Mucosa of descending colon (tissue), 3 donors: ENCODE measurements at regions not wholly inside any gene's neighbourhood (a gene's known extent, or its start where the extent isn't known, plus 50 kb on each side); places are given as distances from the start of the nearest gene placed in this dataset.

Experiments used
- ATAC-seq: fragments of 200-7000 bp; cut with Tn5 transposase; one replicate; pipeline ENCODE4 v1.9.1; 2020; ENCODE audit warnings: mild to moderate bottlenecking, moderate library complexity
- DNase-seq, 3 donors: peaks; one replicate each; pipeline ENCODE4 v3.0.0-alpha.2; 2020
- H3K36me3 ChIP-seq: fragments of 200-600 bp; one replicate; pipeline ENCODE4 v1.8.0; 2021; ENCODE audit warnings: low read depth, mild to moderate bottlenecking
- H3K4me1 ChIP-seq: fragments of 200-600 bp; one replicate; pipeline ENCODE4 v1.8.0; 2021; ENCODE audit warnings: low read depth, mild to moderate bottlenecking
- H3K4me3 ChIP-seq: fragments of 200-600 bp; one replicate; pipeline ENCODE4 v1.8.0; 2021; ENCODE audit warnings: mild to moderate bottlenecking
- H3K9me3 ChIP-seq: fragments of 200-600 bp; one replicate; pipeline ENCODE4 v1.8.0; 2021; ENCODE audit warnings: mild to moderate bottlenecking
- CTCF ChIP-seq: fragments of 200-600 bp; IDR thresholded peaks from one replicate; pipeline ENCODE4 v1.8.0; 2022; ENCODE audit warnings: antibody characterized with exemption, mild to moderate bottlenecking
- intact Hi-C, 2 donors: fragments of 100-400 bp; cut with DNase I in 1 of 2; cut with micrococcal nuclease in 1 of 2; formaldehyde crosslinking; loops; one replicate each; pipeline versions ENCODE4 v1.11.0 to v1.11.1; 2022; cut with DNase I, micrococcal nuclease
- donor health status: DM: no; HTN: no; CAD: no; lungs with moderate emphysema.
- donor health status: DM: no; HTN: no; CAD: no.
- donor health status: DM: no; HTN: yes; CAD: no.

DNA sequence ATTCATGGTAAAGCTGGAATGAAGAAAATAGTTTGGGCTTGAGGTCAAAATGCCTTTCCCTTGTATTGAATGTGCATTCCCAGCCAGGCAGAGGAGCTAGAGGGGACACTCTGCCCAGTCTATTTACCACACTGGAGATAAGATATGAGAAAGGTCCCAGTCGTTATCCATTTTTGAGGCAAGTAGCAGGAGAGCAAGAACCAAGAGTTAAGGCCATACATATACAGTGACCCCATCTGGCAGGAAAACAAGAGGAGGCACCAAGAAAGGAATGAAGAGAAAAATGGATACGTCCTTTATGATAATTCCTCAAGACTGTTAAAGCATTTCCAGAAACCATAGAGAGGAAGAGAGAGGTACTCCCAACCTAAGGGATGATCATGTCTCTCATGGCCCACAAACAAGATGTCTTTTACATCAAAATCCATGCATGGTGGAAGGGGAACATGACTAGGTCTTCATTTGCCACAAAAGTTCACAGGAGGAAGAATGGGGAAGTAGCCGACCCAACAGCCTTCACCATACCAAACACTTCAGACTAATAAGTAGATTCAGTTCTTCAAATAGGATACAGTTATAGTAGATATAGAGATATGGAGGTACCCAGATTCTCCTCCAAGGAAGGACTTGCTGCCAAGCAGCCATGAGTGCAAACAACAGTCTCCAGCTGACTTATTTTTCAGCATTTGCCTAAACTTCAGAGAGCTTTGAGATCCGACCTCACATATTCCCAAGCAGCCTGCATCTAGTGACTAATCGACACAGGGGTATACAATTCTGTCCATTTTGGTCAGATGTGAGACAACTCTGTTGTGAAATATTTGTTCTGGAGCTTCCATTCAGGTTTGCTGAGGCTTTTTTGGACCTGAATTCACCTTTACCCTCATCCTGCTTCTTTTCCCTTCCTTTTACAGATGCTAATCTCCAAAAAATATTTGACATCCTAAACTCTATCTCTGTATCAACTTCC, 61.1 kb upstream of the CCDC71L start:
- intact Hi-C loops: no loop called here
- Histone ChIP-seq H3K4me1 (no peaks in the 10 kb centered on the region), H3K9me3 (no peaks in the 10 kb centered on the region), H3K36me3 (no peaks in the 10 kb centered on the region), H3K4me3 (no peak overlapping the region)
- no peak for TF ChIP-seq CTCF
- no peak for DNase-seq
- ATAC-seq: no peak

DNA sequence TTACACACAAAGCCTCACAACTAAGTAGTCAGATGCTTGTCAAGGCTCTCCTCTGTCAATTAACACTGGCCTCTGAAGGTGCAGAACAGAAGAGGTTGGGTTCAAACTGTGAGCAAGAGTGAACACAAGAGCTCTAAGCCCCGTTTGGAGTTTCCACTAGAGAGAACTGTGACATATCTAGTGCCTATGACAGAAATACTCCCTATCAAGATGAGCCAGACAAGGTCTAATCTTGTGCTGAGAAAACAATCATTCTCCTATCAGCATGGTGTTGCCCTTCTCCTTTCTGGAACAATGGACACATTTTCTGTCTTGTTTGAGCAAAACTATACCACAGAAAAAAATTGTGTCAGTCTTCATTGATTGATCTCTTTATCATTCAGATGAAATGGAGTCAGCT, 62.4 kb upstream of the CCDC71L start:
- no peak for TF ChIP-seq CTCF
- no peak for ATAC-seq

GRCh38 chr7:106729720-106730385, 68.9 kb upstream of the CCDC71L start:
- intact Hi-C loops: no loop called here
- Histone ChIP-seq H3K4me1 (no peaks in the 10 kb centered on the region), H3K4me3 (no peak overlapping the region), H3K9me3 (no peaks in the 10 kb centered on the region), H3K36me3 (no peaks in the 10 kb centered on the region)
- DNase-seq (no peak), ATAC-seq (no peak)
- TF ChIP-seq CTCF: no peak

More for the DNA sequence above, 62.4 kb upstream of the CCDC71L start:
- Histone ChIP-seq H3K36me3 (no peaks in the 10 kb centered on the region), H3K4me1 (no peaks in the 10 kb centered on the region), H3K9me3 (no peaks in the 10 kb centered on the region), H3K4me3 (no peak overlapping the region)
- intact Hi-C loops: no loop called here
- no peak for DNase-seq

GRCh38 chr7:106731187-106731586, 70.2 kb upstream of the CCDC71L start:
- no peaks in the 10 kb centered on the region for H3K9me3 ChIP-seq
- H3K36me3 ChIP-seq: no peaks in the 10 kb centered on the region
- no peak for TF ChIP-seq CTCF
- ATAC-seq (no peak), DNase-seq (no peak)
- H3K4me1 ChIP-seq: no peaks in the 10 kb centered on the region
- intact Hi-C loops: no loop called here
- H3K4me3 ChIP-seq: no peak overlapping the region

DNA sequence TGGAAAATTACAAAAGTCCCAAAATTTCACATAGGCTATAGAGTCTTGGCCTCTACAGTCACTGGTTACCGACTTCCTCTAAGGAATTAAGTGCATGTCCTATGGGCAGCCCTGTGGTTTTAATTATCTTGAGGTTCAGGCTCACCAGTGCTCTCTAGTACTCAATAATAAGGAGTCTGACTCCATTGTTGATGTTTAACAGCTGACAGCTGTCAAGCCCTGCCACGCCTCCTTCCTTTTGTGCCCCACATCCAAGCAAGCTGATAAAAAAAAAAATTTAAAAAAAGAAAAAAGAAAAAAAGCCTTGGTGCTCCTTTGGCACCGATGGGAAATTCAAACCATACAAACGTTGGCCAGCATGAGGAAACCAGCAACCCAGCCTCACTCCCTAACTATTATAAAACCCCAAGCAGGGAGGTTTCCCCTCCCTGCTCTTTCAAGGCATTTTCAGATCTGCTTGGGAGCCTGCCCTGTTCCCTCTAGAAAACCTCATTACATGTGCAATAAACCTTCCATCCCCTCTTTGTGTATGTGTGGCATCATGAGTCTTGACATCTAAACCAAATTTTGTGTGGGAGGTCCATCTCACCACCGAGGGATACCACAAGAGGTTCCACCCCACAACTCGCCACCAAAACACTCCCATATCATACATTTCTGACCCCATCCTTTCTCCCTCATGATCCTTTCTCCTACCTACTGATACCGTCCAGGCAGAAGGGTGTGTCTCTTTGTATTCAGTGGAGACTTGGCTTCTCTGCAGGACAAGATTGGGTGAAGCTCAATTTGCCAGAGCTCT, 70.9 kb upstream of the CCDC71L start:
- ATAC-seq (no peak), DNase-seq (peak in 1 of 3 donors; percentile 26)
- Histone ChIP-seq H3K4me1 (peaks cover 2% of the 10 kb centered on the region), H3K9me3 (no peaks in the 10 kb centered on the region), H3K4me3 (no peak overlapping the region), H3K36me3 (no peaks in the 10 kb centered on the region)
- TF ChIP-seq CTCF: no peak
- intact Hi-C loops: no loop called here
